RKO (cell line): ENCODE measurements at regions not wholly inside any gene's neighbourhood (a gene's known extent, or its start where the extent isn't known, plus 50 kb on each side); places are given as distances from the start of the nearest gene placed in this dataset.
A peak's percentile ranks its signal among the peaks of the same experiment; 100 is the strongest.
"Not testable (repeated sequence)": the region's sequence is repeated elsewhere in the genome, so short reads cannot be mapped to it uniquely, and the experiment has no call there.

Experiments
- DNase-seq: peaks from one replicate; pipeline ENCODE4 v3.0.0-alpha.2; 2016; ENCODE audit warnings: low spot score

- DNase-seq: not testable (repeated sequence)
Measured at GRCh38 chr9:25045469-25045868, 499.8 kb upstream of the IZUMO3 start.

GRCh38 chr9:25029743-25030142 lies 484.0 kb upstream of the IZUMO3 start:
- DNase-seq: no peak

- DNase-seq: no peak
Measured at GRCh38 chr9:25025686-25026085, 480.0 kb upstream of the IZUMO3 start.

- DNase-seq: no peak
Measured at GRCh38 chr9:25025156-25025555, 479.5 kb upstream of the IZUMO3 start.

GRCh38 chr9:25017779-25018178 lies 472.1 kb upstream of the IZUMO3 start:
- no peak for DNase-seq

GRCh38 chr9:25010027-25010662 lies 464.4 kb upstream of the IZUMO3 start:
- DNase-seq: no peak

GRCh38 chr9:25003686-25004085 lies 458.0 kb upstream of the IZUMO3 start:
- DNase-seq: no peak

GRCh38 chr9:24986331-24986730 lies 440.6 kb upstream of the IZUMO3 start:
- peak; percentile 2 for DNase-seq

GRCh38 chr9:24970780-24971179 lies 425.1 kb upstream of the IZUMO3 start:
- DNase-seq: not testable (repeated sequence)

- no peak for DNase-seq
Measured at GRCh38 chr9:24961762-24962161, 416.1 kb upstream of the IZUMO3 start.

GRCh38 chr9:24953070-24953469 lies 407.4 kb upstream of the IZUMO3 start:
- DNase-seq: no peak

- no peak for DNase-seq
Measured at GRCh38 chr9:24939109-24939850, 393.6 kb upstream of the IZUMO3 start.

- no peak for DNase-seq
Measured at GRCh38 chr9:24936117-24936516, 390.4 kb upstream of the IZUMO3 start.

- DNase-seq: no peak
Measured at GRCh38 chr9:24932785-24933184, 387.1 kb upstream of the IZUMO3 start.

- DNase-seq: no peak
Measured at GRCh38 chr9:24931894-24932293, 386.2 kb upstream of the IZUMO3 start.

- no peak for DNase-seq
Measured at GRCh38 chr9:24912767-24913166, 367.1 kb upstream of the IZUMO3 start.

- no peak for DNase-seq
Measured at GRCh38 chr9:24901319-24901718, 355.6 kb upstream of the IZUMO3 start.

GRCh38 chr9:24900179-24900578 lies 354.5 kb upstream of the IZUMO3 start:
- no peak for DNase-seq

GRCh38 chr9:24899463-24899862 lies 353.8 kb upstream of the IZUMO3 start:
- no peak for DNase-seq

GRCh38 chr9:24897826-24898225 lies 352.1 kb upstream of the IZUMO3 start:
- no peak for DNase-seq

- DNase-seq: no peak
Measured at GRCh38 chr9:24881361-24881760, 335.7 kb upstream of the IZUMO3 start.

GRCh38 chr9:24879591-24879990 lies 333.9 kb upstream of the IZUMO3 start:
- DNase-seq: no peak

- DNase-seq: not testable (repeated sequence)
Measured at GRCh38 chr9:24856601-24857000, 310.9 kb upstream of the IZUMO3 start.
